ENCODE measurements at regions not wholly inside any gene's neighbourhood (a gene's known extent, or its start where the extent isn't known, plus 50 kb on each side); places are given as distances from the start of the nearest gene placed in this dataset.
A peak's percentile ranks its signal among the peaks of the same experiment; 100 is the strongest.

DNA sequence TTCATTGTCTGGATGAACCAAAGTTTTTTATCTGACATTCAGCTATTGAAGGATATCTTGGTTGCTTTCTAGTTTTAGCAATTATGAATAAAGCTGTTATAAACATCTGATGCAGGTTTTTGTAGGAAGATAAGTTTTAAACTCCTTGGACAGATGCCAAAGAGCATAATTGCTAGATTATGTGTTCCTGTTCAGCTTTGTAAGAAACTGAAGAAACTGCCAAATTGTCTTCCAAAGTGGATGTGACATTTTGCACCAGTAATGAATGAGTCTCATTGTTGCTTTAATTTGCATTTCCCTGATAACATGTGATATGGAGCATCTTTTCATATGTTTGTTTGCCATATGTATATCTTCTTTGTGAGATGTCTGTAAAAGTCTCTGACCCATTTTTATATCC, 239.9 kb upstream of the TTC14 start:
- intact Hi-C loops (cut with DNase I) = no loop called here
- Histone ChIP-seq H3K9me3 (peaks cover 0 to 4% (median 0%) of the 10 kb centered on the region in 12 donors), H3K27ac (no peak overlapping the region), H3K4me1 (no peaks in the 10 kb centered on the region), H3K36me3 (no peaks in the 10 kb centered on the region), H3K27me3 (no peaks in the 10 kb centered on the region), H3K4me3 (no peak overlapping the region)
- no peak for DNase-seq
- TF ChIP-seq POLR2A (IDR thresholded peaks at IDR 0.05) = no peak
- TF ChIP-seq, protein P1, sequence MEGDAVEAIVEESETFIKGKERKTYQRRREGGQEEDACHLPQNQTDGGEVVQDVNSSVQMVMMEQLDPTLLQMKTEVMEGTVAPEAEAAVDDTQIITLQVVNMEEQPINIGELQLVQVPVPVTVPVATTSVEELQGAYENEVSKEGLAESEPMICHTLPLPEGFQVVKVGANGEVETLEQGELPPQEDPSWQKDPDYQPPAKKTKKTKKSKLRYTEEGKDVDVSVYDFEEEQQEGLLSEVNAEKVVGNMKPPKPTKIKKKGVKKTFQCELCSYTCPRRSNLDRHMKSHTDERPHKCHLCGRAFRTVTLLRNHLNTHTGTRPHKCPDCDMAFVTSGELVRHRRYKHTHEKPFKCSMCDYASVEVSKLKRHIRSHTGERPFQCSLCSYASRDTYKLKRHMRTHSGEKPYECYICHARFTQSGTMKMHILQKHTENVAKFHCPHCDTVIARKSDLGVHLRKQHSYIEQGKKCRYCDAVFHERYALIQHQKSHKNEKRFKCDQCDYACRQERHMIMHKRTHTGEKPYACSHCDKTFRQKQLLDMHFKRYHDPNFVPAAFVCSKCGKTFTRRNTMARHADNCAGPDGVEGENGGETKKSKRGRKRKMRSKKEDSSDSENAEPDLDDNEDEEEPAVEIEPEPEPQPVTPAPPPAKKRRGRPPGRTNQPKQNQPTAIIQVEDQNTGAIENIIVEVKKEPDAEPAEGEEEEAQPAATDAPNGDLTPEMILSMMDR (IDR thresholded peaks at IDR 0.05) = no peak
- no peak for ATAC-seq

DNA sequence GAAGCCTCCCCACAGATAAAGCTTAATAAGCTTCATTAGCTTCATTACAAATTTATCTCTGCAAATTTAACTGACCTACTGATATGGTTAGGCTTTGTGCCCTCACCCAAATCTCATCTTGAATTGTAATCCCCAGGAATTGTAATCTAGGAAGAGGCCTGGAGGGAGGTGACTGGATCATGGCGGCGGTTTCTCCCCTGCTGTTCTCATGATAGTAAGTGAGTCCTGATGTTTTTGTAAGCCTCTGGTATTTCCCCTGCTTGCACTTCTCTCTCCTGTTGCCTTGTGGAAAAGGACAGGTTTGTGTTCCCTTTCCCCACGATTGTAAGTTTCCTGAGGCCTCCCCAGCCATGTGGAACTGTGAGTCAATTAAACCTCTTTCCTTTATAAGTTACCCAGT, 226.1 kb upstream of the TTC14 start:
- Histone ChIP-seq H3K27ac (no peak overlapping the region), H3K9me3 (peaks cover 0 to 11% (median 0%) of the 10 kb centered on the region in 12 donors), H3K27me3 (no peaks in the 10 kb centered on the region), H3K4me3 (no peak overlapping the region), H3K36me3 (no peaks in the 10 kb centered on the region), H3K4me1 (no peaks in the 10 kb centered on the region)
- intact Hi-C loops (cut with DNase I) = no loop called here
- ATAC-seq (no peak), DNase-seq (no peak)
- WGBS, 4 donors = 38 to 49% (median 45%) methylated on average over 3 of the region's 3 CpGs
- no peak for TF ChIP-seq POLR2A (IDR thresholded peaks at IDR 0.05)
- TF ChIP-seq, protein P1 (IDR thresholded peaks at IDR 0.05) = no peak

DNA sequence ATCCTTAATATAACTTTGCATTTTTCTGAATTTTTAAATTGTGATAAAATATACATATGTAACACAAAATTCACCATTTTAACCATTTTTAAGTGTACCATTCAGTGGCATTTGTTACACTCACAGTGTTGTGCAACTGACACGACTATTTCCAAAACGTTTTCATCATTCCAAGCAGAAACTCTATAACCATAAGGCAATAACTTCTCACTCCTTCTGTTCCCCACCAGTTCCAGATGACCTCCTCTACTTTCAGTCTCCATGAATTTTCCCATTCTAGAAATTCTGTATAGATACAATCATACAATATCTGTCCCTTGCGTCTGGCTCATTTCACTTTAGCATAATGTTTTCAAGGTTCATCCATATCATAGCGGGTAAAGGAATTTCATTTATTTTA, 223.5 kb upstream of the TTC14 start:
- no peak for ATAC-seq
- intact Hi-C loops (cut with DNase I) = no loop called here
- Histone ChIP-seq H3K27me3 (no peaks in the 10 kb centered on the region), H3K9me3 (peaks cover 0 to 3% (median 0%) of the 10 kb centered on the region in 12 donors), H3K4me1 (no peaks in the 10 kb centered on the region), H3K4me3 (no peak overlapping the region), H3K27ac (no peak overlapping the region), H3K36me3 (no peaks in the 10 kb centered on the region)
- DNase-seq = no peak
- 79 to 86% (median 83%) methylated on average over 4 of the region's 4 CpGs for WGBS, 4 donors
- no peak for TF ChIP-seq POLR2A (IDR thresholded peaks at IDR 0.05)

DNA sequence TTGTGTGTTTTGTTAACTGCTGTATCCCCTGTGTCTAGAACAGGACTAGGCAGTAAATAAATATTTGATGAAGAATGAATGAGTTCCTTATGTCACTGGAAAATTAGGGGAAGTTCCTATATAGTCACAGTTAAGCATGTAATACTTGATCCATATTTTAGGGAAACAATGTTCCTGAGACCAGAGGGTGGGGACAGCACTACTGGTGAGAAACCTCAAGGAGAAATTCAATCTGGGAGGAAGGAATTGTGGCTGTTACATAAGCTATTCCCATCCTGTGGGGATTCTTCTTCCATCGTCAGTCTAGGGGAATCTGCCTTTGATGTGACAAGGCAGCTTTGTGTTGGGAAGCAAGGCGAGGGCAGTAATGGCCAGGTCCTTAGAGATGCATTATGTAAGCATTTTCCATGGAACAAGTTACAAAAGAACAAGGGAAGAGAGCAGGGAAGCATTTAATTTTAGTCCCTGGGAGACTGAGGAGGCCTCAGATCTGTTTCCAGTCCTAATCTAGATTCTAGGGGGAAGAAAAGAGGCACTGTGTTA, 219.3 kb upstream of the TTC14 start:
- TF ChIP-seq, protein P1 (IDR thresholded peaks at IDR 0.05) = no peak
- no peak for TF ChIP-seq POLR2A (IDR thresholded peaks at IDR 0.05)
- intact Hi-C loops (cut with DNase I) = no loop called here
- no peak for ATAC-seq

More for the DNA sequence above, 219.3 kb upstream of the TTC14 start:
- Histone ChIP-seq H3K4me3 (no peak overlapping the region), H3K27me3 (no peaks in the 10 kb centered on the region), H3K27ac (peak overlapping the region in 1 of 12 donors; percentile 26), H3K4me1 (no peaks in the 10 kb centered on the region), H3K36me3 (no peaks in the 10 kb centered on the region), H3K9me3 (no peaks in the 10 kb centered on the region)
- DNase-seq = no peak
- 18 to 38% (median 31%) methylated on average over 2 of the region's 2 CpGs for WGBS, 4 donors
